ENCODE measurements at regions not wholly inside any gene's neighbourhood (a gene's known extent, or its start where the extent isn't known, plus 50 kb on each side); places are given as distances from the start of the nearest gene placed in this dataset.

GRCh38 chr11:116527180-116527991 lies 245.4 kb downstream of the BUD13 start:
- peak; percentile 51 for DNase-seq

GRCh38 chr11:116525961-116526495 lies 246.8 kb downstream of the BUD13 start:
- peak; percentile 41 for DNase-seq

GRCh38 chr11:116519499-116519898 lies 253.3 kb downstream of the BUD13 start:
- peak; percentile 38 for DNase-seq

- DNase-seq, result peak; percentile 22
Observed at GRCh38 chr11:116518141-116518540, 254.6 kb downstream of the BUD13 start.

GRCh38 chr11:116517584-116517983 lies 255.2 kb downstream of the BUD13 start:
- peak; percentile 37 for DNase-seq

- DNase-seq, result peak; percentile 52
Observed at GRCh38 chr11:116517077-116517476, 255.7 kb downstream of the BUD13 start.

GRCh38 chr11:116515664-116516184 lies 257.1 kb downstream of the BUD13 start:
- DNase-seq, result peak; percentile 46

- DNase-seq, result peak; percentile 75
Observed at GRCh38 chr11:116513894-116514293, 258.9 kb downstream of the BUD13 start.

GRCh38 chr11:116513278-116513823 lies 259.4 kb downstream of the BUD13 start:
- DNase-seq, result no peak

GRCh38 chr11:116512841-116513240 lies 259.9 kb downstream of the BUD13 start:
- no peak for DNase-seq

- no peak for DNase-seq
Observed at GRCh38 chr11:116511684-116512083, 261.1 kb downstream of the BUD13 start.

- DNase-seq, result no peak
Observed at GRCh38 chr11:116510886-116511650, 261.7 kb downstream of the BUD13 start.

GRCh38 chr11:116510166-116510565 lies 262.6 kb downstream of the BUD13 start:
- DNase-seq, result no peak

- no peak for DNase-seq
Observed at GRCh38 chr11:116509551-116509950, 263.2 kb downstream of the BUD13 start.

GRCh38 chr11:116507849-116508695 lies 264.7 kb downstream of the BUD13 start:
- DNase-seq, result peak; percentile 43

GRCh38 chr11:116507016-116507415 lies 265.8 kb downstream of the BUD13 start:
- no peak for DNase-seq

- DNase-seq, result peak; percentile 39
Observed at GRCh38 chr11:116506263-116506825, 266.4 kb downstream of the BUD13 start.

- DNase-seq, result no peak
Observed at GRCh38 chr11:116505298-116506262, 267.2 kb downstream of the BUD13 start.

GRCh38 chr11:116504541-116505297 lies 268.1 kb downstream of the BUD13 start:
- peak; percentile 46 for DNase-seq
